T1000 (cell line): ENCODE measurements at regions not wholly inside any gene's neighbourhood (a gene's known extent, or its start where the extent isn't known, plus 50 kb on each side); places are given as distances from the start of the nearest gene placed in this dataset.
"Not testable (repeated sequence)": the region's sequence is repeated elsewhere in the genome, so short reads cannot be mapped to it uniquely, and the experiment has no call there.

Source experiments
- DNase-seq: peaks from one replicate; lab custom pipeline; 2025; ENCODE audit warnings: mixed read lengths; lab: John Stamatoyannopoulos, UW

DNA sequence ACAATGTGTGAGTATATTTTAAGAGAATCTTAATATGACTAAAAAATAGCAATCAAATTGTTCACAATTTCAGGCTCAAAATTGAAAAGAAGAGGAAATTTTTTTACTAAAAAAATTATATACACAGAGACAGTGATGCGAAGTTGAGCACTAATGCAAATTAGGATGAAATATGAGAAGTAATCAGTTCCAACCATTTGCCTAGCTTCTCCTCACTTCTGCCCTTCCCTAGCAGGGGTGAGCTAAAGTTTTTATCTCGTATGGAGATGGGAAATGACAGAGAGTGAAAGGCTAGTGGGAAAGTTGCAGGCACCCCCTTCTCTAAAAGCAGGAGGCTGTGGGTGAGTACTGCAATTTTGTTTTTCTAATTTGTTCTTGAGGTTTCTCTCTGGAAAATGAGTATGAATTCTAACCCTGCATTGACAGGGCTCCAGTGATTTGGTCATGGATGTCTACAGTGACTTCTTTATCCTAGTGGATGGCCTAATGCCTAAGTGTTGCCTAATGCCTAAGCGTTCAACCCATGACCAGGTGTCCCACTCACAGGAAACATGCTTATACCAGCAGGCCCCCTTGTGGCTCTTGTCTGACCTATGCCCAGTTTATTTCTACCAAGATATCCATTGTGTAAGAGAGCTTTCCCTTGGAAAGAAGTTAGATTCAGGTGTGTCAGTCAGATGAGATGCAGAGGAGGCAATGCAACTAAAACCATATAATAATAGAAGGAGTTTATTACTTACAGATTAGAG lies 78.0 kb upstream of the HNMT start:
- DNase-seq = no peak

DNA sequence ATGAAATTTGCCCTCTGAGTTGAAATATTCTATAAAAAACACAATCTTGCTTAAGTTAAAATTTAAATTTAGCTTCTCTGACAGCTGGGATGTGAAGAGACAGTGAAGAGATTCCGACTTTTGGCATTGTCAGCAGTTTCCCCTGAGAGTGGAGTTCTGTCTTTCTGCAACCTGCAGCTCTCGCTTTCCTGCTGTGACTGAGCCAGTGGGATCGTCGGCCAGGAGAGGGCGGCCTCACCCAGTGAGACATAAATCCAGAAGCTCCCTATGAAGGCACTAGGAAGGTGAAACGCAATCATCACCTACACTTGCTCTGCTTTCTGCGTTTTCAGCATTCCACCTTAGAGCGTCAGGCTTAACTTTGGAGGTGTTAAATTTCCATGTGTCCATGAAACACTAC lies 75.4 kb upstream of the HNMT start:
- DNase-seq = no peak

DNA sequence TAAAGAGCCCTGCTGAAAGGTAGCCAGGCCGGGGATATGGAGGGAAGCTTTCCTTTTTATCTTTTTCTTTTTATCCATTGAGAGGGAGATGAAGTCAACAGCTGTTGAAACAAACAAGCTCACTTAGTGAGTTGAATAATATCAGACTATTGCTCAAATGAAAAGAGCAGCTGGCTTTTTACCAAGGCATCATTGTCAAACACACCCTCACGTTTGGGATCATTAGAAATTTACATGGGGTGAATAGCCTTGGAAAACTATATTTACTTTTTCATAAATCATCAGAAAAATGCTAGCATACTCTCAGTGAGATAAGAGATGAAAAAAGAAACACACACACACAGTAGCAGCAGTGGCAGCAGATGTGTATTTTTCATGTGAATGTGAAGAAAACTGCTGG lies 71.5 kb upstream of the HNMT start:
- no peak for DNase-seq

DNA sequence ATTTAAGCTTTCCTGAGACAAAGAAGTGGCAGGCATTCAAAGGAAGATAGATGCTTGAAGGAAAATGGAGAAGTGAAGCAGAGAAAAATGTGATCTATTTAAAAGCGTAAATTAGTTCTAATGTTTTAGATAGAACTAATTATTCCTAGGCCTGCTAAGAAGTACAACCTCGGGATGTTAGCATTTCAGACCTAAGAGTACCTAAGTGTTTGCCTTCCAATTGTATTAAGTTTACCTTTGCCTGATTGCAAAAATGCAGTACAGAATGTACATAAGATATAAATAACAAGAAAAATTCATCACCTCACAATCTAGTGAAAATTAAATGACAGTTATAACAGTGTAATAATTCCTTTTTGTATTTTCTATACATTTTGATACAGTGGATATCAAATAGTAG lies 71.1 kb upstream of the HNMT start:
- no peak for DNase-seq

DNA sequence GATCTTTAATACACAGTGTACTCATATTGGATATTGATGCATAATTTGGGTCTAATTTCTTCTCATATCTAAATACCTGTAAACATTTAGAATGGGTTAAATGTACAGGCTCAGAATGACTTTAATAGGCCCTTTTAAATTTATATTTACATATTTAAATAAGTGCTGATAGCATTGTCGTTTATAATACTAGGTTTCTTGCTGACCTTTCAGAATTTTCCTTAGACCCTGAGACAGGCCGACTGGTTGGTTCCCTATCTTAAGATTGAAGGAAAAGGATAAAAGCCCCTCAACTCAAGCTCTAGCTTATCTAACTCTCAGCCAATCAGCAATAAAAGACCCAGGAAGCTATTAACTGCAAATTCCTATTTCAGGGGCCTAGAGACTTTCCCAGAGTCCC lies 67.8 kb upstream of the HNMT start:
- DNase-seq = no peak

DNA sequence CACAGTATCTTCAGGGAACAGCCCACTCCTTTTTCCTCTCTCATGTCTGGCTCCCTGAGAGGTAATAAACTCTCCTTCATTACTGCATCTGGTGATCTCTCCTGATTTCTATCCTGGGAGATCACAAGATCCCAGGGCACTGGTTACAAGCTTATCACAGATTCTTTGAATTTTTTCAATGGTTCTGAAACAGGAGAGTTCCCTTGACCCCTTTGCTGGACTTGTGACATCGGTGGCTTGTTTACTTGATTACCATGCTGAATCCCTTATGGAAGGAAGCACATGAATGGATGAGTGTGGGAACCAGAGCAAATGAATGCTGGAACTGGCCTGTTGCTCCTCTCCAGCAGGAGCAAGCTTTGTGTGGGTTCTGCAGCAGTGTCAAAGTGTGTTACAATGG lies 67.2 kb upstream of the HNMT start:
- DNase-seq = no peak

DNA sequence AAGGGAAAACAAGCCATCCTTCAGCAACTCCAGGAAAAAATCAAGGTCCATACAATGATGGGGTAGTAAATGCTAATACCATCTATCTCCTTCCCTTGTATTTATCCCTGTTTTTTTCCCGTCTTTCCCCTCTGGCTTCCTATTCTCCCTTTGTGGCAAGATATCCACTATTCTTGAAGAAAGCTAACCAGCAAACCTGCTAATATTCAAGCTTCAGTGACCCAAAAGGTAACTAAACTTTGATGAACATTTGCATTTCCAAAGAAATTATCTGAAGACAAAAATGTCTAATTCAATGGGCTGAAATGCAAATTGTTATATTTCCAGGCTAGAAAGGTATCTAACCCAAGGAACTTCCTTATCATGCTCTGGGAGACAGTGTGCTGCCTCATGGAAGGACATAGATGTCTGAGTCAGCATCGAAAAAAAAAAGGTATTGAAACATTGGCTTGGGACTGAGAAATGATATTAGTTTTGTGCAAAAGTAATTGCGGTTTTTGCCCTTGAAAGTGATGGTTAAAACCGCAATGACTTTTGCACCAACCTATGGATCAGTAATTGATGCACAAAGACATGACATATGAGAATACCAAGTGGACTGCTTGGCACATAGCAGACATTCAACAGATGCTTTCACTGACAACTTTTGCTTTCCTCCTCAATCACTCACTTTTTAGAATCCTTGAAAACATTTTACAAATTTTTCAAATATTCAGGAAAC lies 63.7 kb upstream of the HNMT start:
- no peak for DNase-seq

DNA sequence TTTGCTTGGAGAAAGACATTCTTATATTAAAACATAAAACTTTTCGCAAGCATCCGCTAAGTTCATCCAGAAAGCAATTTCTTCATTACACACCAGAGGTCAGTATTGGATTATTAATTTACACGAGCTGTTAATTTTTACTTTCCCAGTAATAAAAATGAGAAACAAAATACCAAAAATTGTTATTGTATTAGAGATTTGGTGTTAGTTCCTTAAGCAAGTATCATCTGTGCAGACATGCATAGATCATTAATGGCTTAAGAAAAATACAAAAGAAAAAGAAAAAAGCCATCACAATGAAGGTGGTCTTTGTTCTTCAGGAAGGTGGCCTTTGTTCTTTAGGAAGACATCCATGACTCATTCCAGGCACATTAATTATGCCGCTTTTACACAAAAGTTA lies 53.6 kb upstream of the HNMT start:
- no peak for DNase-seq

DNA sequence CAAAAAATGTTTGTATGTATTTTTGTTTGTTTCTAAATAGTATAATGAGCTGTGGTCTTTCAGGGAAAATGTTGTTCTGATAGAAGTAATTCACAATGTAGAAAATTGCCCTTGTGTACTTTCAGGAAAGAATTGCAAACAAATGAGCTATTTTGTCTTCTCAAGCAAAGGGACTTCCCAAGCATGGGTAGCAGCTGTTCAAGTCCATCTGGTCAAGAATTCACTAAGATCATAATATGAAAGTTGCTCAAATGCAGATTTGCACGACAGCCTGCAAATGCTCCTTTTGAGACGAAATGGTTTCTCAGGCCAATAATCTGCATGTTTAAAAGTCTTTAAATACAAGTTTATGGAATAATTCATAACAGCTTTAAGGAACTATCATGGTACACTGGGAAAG lies 51.9 kb upstream of the HNMT start:
- no peak for DNase-seq

DNA sequence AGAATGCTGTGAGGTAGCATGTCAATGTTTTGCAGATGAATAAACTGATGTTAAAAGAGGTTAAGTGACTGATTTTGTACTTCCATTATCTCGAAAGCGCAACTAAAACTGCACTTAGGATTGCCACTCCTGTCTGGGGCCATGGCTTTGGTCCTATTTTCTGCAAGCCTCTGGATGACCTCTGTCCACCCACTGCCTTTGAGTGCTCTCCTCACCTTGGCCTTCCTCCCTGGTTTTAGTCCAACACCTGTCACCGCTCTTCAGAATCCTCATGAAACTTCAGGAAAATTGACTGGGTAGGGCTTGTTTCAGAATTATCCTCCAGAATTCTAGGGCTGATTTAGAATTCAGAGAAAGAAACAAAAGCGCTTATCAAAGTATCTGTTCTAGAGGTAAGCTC lies 51.1 kb upstream of the HNMT start:
- no peak for DNase-seq

DNA sequence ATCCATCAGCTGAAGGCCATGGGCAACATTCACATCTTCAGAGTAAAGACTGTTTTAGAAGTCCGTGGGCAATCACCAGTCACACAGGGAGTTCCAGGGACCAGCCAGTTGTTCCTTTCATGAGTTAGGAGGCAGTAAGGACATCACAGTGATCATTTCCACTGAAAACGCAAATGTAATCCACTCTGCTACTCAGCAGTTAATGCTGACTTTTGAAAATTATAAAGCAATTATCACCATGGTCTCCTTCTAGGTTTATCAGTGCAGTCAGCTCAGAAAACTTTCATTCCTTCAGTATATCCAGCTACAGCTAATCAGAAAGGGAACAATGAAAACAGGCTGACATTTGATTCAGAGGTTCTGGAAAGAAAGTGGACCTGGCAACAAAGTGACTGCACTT lies 50.6 kb upstream of the HNMT start:
- DNase-seq = not testable (repeated sequence)
